H9 (cell line): ENCODE measurements at regions not wholly inside any gene's neighbourhood (a gene's known extent, or its start where the extent isn't known, plus 50 kb on each side); places are given as distances from the start of the nearest gene placed in this dataset.

ENCODE experiments used
- DNase-seq: peaks from one replicate; pipeline ENCODE4 v3.0.0-alpha.2; 2017
- H2AFZ ChIP-seq: one replicate; pipeline ENCODE4 v1.6.1; 2013; ENCODE audit warnings: mild to moderate bottlenecking, low read length, control low read depth, moderate library complexity
- H2AK5ac ChIP-seq: 2 replicates; pipeline ENCODE4 v1.6.1; 2013; ENCODE audit warnings: low read length, control low read depth, mixed read lengths; ENCODE audit not compliant: insufficient read length
- H2BK120ac ChIP-seq: one replicate; pipeline ENCODE4 v1.6.1; 2013; ENCODE audit warnings: low read depth, mild to moderate bottlenecking, low read length, control low read depth, inconsistent platforms; ENCODE audit not compliant: poor library complexity, severe bottlenecking
- H2BK12ac ChIP-seq: 2 replicates; pipeline ENCODE4 v1.6.1; 2013; ENCODE audit warnings: low read length, control low read depth, mixed read lengths, low read depth; ENCODE audit not compliant: insufficient read length
- H2BK15ac ChIP-seq: 2 replicates; pipeline ENCODE4 v1.6.1; 2013; ENCODE audit warnings: low read depth, low read length, control low read depth
- H2BK20ac ChIP-seq: one replicate; pipeline ENCODE4 v1.6.1; 2013; ENCODE audit warnings: low read depth, mild to moderate bottlenecking, low read length, control low read depth, inconsistent platforms; ENCODE audit not compliant: poor library complexity, severe bottlenecking
- H2BK5ac ChIP-seq: 2 replicates; pipeline ENCODE4 v1.6.1; 2013; ENCODE audit warnings: low read length, control low read depth, mixed read lengths; ENCODE audit not compliant: insufficient read length
- H3K14ac ChIP-seq: 2 replicates; pipeline ENCODE4 v1.6.1; 2013; ENCODE audit warnings: low read length, control low read depth; ENCODE audit not compliant: insufficient read depth
- H3K18ac ChIP-seq: 2 replicates; pipeline ENCODE4 v1.6.1; 2013; ENCODE audit warnings: low read depth, mild to moderate bottlenecking, mixed read lengths, low read length, control low read depth; ENCODE audit not compliant: insufficient read length
- H3K23ac ChIP-seq: 2 replicates; pipeline ENCODE4 v1.6.1; 2013; ENCODE audit warnings: low read length, control low read depth, mixed read lengths, low read depth; ENCODE audit not compliant: insufficient read length
- H3K23me2 ChIP-seq: 2 replicates; pipeline ENCODE4 v1.6.1; 2013; ENCODE audit warnings: low read depth, mild to moderate bottlenecking, mixed read lengths, low read length, control low read depth; ENCODE audit not compliant: insufficient read length, poor library complexity, severe bottlenecking
- H3K27ac ChIP-seq: 2 replicates; pipeline ENCODE4 v1.5.1; 2013; ENCODE audit warnings: low read length, control low read depth, mixed read lengths, low read depth; ENCODE audit not compliant: insufficient read length
- H3K27me3 ChIP-seq: 2 replicates; pipeline ENCODE4 v1.6.1; 2013; ENCODE audit warnings: low read length, control low read depth, inconsistent platforms; ENCODE audit not compliant: insufficient read depth
- H3K4ac ChIP-seq: 2 replicates; pipeline ENCODE4 v1.6.1; 2013; ENCODE audit warnings: low read depth, mild to moderate bottlenecking, control low read depth, inconsistent platforms, low read length, moderate library complexity
- H3K4me1 ChIP-seq: 2 replicates; pipeline ENCODE4 v1.6.1; 2013; ENCODE audit warnings: low read length, control low read depth, inconsistent platforms; ENCODE audit not compliant: insufficient read depth
- H3K4me2 ChIP-seq: 2 replicates; pipeline ENCODE4 v1.6.1; 2013; ENCODE audit warnings: low read length, control low read depth, mixed read lengths; ENCODE audit not compliant: insufficient read length, insufficient read depth
- H3K56ac ChIP-seq: 2 replicates; pipeline ENCODE4 v1.6.1; 2013; ENCODE audit warnings: low read depth, mild to moderate bottlenecking, mixed read lengths, low read length, control low read depth; ENCODE audit not compliant: insufficient read length
- H3K79me1 ChIP-seq: 2 replicates; pipeline ENCODE4 v1.6.1; 2013; ENCODE audit warnings: low read depth, mild to moderate bottlenecking, moderate library complexity, low read length, control low read depth, inconsistent platforms; ENCODE audit not compliant: insufficient read depth, poor library complexity, severe bottlenecking
- H3K79me2 ChIP-seq: 2 replicates; pipeline ENCODE4 v1.6.1; 2013; ENCODE audit warnings: low read length, control low read depth, inconsistent platforms; ENCODE audit not compliant: insufficient read depth
- H3K9ac ChIP-seq: 2 replicates; pipeline ENCODE4 v1.6.1; 2013; ENCODE audit warnings: low read length, control low read depth, mixed read lengths; ENCODE audit not compliant: insufficient read length; ENCODE audit errors: extremely low read depth
- H3K9me3 ChIP-seq: one replicate; pipeline ENCODE4 v1.6.1; 2013; ENCODE audit warnings: low read depth, low read length, inconsistent platforms; ENCODE audit not compliant: control insufficient read depth
- H3T11ph ChIP-seq: one replicate; pipeline ENCODE4 v1.6.1; 2013; ENCODE audit warnings: mild to moderate bottlenecking, low read length, control low read depth, inconsistent platforms
- H4K20me1 ChIP-seq: one replicate; pipeline ENCODE4 v1.6.1; 2013; ENCODE audit not compliant: control insufficient read depth, insufficient read length, insufficient read depth
- H4K5ac ChIP-seq: 2 replicates; pipeline ENCODE4 v1.6.1; 2013; ENCODE audit warnings: low read depth, mild to moderate bottlenecking, mixed read lengths, low read length, control low read depth; ENCODE audit not compliant: insufficient read length
- H4K8ac ChIP-seq: replicated peaks from 2 replicates; pipeline ENCODE4 v1.6.1; 2013; ENCODE audit warnings: low read length, control low read depth, mixed read lengths, low read depth; ENCODE audit not compliant: insufficient read length
- H4K91ac ChIP-seq: 2 replicates; pipeline ENCODE4 v1.6.1; 2013; ENCODE audit warnings: low read depth, mild to moderate bottlenecking, moderate library complexity, mixed read lengths, low read length, control low read depth; ENCODE audit not compliant: insufficient read length
- H3K27ac Mint-ChIP-seq, 3 experiments: 2 replicates in 2 of 3; 3 replicates in 1 of 3; pipeline ENCODE4 v1.8.0; 2020 to 2021; ENCODE audit warnings: mixed read lengths in 3 of 3, mild to moderate bottlenecking in 1 of 3, moderate library complexity in 1 of 3
- H3K27me3 Mint-ChIP-seq: 2 replicates; pipeline ENCODE4 v1.8.0; 2021; ENCODE audit warnings: low read depth, mild to moderate bottlenecking, moderate library complexity, mixed read lengths
- H3K36me3 Mint-ChIP-seq, 3 experiments: 2 replicates in 2 of 3; 3 replicates in 1 of 3; pipeline ENCODE4 v1.8.0; 2020 to 2021; ENCODE audit warnings: low read depth in 3 of 3, mixed read lengths in 3 of 3; ENCODE audit not compliant: insufficient read depth in 1 of 3
- H3K4me1 Mint-ChIP-seq, 2 experiments: 2 replicates each; pipeline ENCODE4 v1.8.0; 2020; ENCODE audit warnings: mixed read lengths in 2 of 2
- H3K4me3 Mint-ChIP-seq, 2 experiments: 2 replicates in 1 of 2; 3 replicates in 1 of 2; pipeline ENCODE4 v1.8.0; 2020 to 2021; ENCODE audit warnings: mild to moderate bottlenecking in 2 of 2, mixed read lengths in 2 of 2, moderate library complexity in 1 of 2
- H3K9me3 Mint-ChIP-seq, 2 experiments: 2 replicates in 1 of 2; 3 replicates in 1 of 2; pipeline ENCODE4 v1.8.0; 2020; ENCODE audit warnings: mild to moderate bottlenecking in 2 of 2, mixed read lengths in 2 of 2, moderate library complexity in 1 of 2
- CTCF ChIP-seq: fragments of 200-600 bp; sonication (generic); conservative IDR thresholded peaks from 3 replicates; pipeline ENCODE4 v1.8.0; 2021; ENCODE audit warnings: antibody characterized with exemption, mild to moderate bottlenecking
- WGBS: extraction: QIAGEN DNeasy Blood & Tissue Kit; methylation state at CpG from one replicate; pipeline ENCODE4 v1.1.7; 2013; ENCODE audit warnings: missing lambda C conversion rate, low lambda C conversion rate, mixed read lengths; ENCODE audit not compliant: insufficient read length; ENCODE audit errors: extremely low coverage; 5-methylcytosine and 5-hydroxymethylcytosine counted together

- no peak for TF ChIP-seq CTCF
- Mint-ChIP-seq H3K4me3 (no peak overlapping the region), H3K9me3 (peaks cover 41 to 42% of the 10 kb centered on the region in 2 experiments), H3K4me1 (peaks cover 0 to 10% of the 10 kb centered on the region in 2 experiments; a peak in 2 of 4 replicates), H3K36me3 (peaks cover 23 to 39% (median 27%) of the 10 kb centered on the region in 3 experiments), H3K27me3 (no peaks in the 10 kb centered on the region), H3K27ac (no peak overlapping the region)
- Histone ChIP-seq H2BK15ac (no peak overlapping the region), H3K4ac (no peak overlapping the region), H3K4me1 (no peaks in the 10 kb centered on the region), H3K27ac (no peak overlapping the region), H3K79me2 (no peaks in the 10 kb centered on the region), H2BK5ac (no peak overlapping the region), H3K23ac (no peak overlapping the region), H3K4me2 (no peak overlapping the region), H3T11ph (no peak overlapping the region), H2AFZ (no peak overlapping the region), H3K27me3 (no peaks in the 10 kb centered on the region), H3K9ac (no peak overlapping the region), H2BK120ac (no peak overlapping the region), H4K20me1 (no peaks in the 10 kb centered on the region), H4K8ac (no peak overlapping the region), H3K23me2 (no peaks in the 10 kb centered on the region), H2BK20ac (no peak overlapping the region), H3K79me1 (no peaks in the 10 kb centered on the region), H2AK5ac (no peak overlapping the region), H3K14ac (no peak overlapping the region), H2BK12ac (no peak overlapping the region), H4K91ac (no peak overlapping the region), H4K5ac (no peak overlapping the region), H3K56ac (no peak overlapping the region), H3K18ac (no peak overlapping the region), H3K9me3 (peaks cover 12% of the 10 kb centered on the region)
- WGBS = no CpG with 5 or more reads among the region's 3 CpGs
- no peak for DNase-seq
These were observed 1550.8 kb upstream of the SLC10A2 start for GRCh38 chr13:104616990-104617389.
